Right lung (tissue), 2 donors: ENCODE measurements at regions not wholly inside any gene's neighbourhood (a gene's known extent, or its start where the extent isn't known, plus 50 kb on each side); places are given as distances from the start of the nearest gene placed in this dataset.
A peak's percentile ranks its signal among the peaks of the same experiment; 100 is the strongest.

Experiments used
- DNase-seq, 2 donors: peaks; one replicate each; pipeline ENCODE4 v3.0.0-alpha.2; 2013

DNA sequence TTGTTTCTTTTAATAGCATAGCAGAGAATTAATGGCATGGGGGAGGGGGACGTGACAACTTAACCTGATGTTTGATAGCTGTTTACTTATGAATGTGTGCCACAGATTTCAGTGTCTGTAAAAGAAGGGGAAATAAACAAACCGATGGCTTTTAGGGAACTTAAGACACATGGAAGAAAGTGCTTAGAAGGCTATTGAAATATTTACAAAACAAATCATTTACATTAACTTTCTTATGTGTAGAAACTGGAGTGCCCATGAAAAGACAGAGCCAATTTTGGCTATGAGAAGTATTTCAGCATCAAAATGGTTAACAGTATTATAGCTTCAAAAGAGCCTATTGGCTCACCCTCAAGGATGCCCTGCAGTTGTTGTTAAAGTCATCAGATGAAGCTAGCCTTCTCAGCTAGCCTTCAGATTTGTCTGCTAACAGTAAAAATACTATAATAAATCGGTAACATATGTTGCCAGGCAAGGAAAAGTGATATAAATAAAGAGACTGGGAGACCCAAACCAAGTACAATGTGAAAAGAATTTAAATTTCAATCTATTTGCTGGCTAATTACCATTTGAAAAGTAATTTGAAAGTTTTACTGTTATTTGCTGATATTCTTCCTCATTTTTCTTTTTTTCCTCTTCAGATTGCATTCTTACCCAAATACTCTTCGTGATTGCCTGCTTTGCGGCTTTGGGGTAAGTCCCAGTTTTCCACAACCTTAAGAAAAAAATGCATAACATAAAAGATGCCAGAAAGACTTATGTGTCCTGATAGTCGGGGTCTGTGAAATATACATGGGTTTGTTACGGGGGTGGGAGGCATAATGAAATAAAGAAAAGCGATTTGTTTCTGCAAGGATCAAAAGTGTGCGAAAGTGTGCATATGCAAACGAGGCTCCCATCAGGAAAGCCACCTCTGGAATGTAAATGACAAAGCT lies 256.4 kb downstream of the MEIS1 start:
- DNase-seq: peak; percentile 65 to 71

DNA sequence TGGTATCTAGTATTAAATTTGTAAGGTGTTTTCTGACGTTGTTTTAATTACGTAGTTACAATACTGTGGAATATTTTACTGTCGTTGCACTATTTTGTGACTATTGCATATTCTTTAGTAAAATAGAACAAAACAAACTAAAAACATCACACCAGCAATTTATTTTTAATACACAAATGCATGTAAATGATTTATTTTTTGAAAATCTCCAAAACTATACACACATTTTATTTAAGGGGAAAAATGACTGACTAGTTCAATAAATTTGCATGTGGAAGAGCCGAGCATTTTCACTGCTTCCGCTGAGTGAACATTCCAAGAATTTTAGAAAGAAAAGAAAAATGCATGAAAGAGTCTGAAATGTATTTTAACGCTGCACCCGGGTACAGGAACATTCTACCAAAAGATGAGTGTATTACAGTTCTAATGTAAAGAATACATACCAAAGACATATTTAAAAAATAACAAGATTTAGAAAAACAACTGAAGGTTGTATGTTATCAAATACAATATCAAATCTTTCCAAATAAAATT lies 257.7 kb downstream of the MEIS1 start:
- DNase-seq: no peak

DNA sequence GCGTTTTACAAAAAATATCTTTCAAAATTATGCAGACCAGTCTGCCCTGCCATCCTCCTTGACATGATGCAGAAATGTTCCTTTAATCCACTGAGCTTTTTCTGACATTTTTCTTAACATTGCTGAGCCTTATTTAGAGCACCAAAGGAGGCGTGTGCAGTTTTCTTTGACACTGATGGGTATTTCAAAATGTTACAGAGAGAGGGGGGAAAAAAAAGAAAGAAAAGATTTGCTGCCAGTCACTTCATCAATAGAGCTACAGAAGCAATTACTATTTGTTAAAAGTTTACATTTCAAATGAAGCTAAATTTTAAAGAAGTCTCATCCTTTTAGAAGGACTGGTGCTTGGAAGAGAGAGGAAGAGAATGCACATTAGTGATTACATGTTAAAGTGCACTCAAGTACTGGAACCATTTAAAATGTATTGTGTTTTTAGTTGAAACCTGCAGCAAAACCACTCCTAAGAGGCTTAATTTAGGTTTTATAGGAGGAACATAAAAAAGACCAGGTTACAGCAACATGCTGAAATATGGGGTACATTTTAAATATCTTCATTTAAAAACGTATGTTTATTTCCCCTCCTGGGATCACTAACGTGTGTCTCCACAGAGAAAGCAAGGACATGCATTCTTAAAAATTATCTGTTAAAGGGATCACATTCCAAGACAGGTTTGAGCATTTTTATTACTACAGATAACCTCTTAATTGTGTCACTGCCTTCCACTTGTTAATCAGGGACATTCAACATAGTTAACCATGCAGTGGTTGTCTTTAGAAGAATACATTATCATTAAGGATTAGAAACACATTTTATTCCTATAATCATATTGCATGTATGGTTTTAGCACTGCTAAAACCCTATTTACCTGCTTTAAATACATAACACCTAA lies 258.4 kb downstream of the MEIS1 start:
- DNase-seq: no peak

DNA sequence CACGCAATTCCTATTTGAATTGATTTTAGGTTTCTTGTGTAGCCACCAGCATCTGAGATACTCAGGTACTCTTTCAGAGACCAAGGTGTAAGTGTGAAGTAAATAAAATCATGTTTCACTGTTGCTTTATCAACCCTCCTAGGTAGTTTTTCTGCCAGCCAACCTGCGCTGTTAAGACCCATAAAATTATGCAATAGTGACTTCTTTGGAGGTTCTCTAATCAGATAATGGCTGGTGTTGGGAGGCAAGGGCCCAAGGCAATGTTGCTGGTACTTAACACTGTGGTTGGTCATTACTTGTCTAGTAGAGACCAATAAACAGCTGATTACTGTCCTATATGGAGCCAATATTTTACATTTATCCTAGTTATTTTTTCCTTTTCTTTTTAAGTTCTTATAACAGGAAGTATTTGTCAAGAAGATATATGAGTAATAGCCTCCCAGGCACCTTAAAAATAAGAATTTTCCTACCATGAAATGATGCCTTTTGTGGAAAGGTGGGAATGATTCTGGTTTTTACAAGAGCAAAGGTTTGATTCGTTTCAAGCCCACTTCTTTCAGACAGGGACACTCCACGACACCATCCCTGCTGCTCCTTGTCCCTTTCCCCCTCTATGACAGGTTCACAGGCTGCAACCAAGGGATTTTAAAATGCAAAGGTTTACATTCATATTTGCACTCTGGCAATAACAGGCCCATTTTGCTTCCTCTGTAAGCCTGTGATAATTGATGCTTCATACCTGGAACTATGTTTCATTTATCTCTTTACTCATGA lies 259.3 kb downstream of the MEIS1 start:
- DNase-seq: no peak

DNA sequence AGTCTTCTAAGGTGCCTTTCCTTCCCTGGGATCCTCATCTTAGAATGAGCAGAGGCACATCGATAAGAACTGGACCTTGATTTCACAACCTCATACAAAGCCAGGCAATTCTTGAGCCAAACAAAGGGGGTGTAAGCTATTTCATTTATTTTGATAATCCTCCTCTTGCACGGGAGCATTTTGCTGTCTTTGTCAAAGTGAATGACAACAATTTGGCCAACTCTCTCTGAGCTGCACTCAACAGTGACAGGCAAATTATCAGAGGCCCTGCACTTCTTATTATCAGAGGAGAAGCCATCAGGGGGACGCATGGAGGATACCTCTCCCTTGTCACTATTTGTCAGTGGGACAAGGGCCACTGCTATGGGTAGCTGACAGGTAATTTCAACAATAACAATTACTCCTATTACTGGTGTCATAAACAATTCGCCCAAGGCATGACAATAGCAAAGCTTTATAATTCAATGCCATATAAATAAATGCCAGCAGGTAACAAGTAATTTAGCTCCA lies 260.4 kb downstream of the MEIS1 start:
- DNase-seq: no peak

DNA sequence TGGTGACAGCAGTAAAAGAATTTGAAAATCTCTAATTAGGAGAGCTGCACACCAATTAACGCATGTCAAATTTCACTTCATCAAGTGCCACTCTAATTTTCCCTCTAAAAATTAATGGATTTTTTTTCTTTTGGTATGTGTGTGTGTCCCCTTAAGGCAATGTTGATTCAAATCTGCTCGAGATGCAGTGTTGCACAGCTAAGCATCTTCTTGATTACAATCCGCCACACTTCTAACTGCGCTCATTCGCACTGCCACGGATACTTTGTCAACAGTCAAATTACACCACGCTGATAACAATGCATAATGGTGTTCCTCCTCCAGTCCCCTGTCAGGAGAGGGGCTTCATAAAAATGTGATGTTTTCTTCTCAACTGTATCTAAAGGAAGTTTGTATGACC lies 261.4 kb downstream of the MEIS1 start:
- DNase-seq: no peak

DNA sequence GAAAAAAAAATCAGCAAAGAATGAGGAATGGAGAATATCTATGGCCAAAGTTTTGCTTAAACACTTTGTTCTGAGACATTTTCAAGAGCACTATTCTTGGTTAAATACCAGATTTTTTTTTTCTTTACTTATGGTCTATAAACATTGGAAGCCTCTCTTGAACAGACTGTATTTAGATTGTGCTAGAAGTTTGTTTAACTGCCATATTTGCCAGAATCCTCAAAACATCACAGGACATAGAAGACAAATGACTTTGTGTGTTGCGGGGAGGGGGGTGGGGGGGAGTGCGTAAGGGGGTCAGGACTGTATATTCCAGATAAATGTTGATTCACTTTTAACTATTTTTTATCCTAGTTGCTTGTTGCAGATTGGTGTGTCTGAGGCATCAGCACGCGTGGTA lies 262.0 kb downstream of the MEIS1 start:
- DNase-seq: peak; percentile 67 to 78

DNA sequence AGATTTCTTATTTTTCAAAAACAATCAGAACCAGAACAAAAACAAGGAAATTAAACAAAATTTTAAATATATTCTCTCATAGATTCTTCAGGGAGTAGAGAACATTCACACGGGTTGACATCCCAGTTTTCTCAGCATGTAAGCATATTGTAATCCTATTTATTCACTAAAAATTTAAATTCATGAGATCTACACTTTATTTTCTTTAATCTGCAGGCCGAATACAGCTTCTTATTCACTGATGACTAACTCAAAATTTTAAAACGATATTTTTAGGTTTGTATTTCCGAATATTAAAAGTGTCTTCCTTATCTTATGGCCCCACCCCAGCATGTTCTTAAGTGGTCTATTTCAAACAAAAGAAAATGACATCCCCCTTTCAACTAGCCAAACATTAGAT lies 262.4 kb downstream of the MEIS1 start:
- DNase-seq: no peak

DNA sequence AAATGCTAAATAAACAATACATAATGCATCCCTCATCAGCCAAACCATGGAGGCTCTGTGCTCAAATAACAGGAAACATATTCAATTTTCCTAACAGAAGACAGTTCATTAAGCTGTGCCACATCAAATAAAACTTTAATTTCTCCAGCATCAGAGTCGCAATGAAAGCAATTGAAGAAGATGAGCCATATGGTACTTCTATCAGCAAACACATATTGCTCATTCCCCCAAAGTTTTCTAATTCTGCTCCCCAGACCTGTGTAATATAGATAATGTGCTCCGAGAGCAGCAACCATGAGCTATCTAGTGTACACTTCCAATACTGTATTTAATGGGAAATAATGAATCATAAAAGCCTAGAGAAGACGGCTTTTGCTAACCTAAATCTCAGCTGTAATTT lies 263.2 kb downstream of the MEIS1 start:
- DNase-seq: no peak

DNA sequence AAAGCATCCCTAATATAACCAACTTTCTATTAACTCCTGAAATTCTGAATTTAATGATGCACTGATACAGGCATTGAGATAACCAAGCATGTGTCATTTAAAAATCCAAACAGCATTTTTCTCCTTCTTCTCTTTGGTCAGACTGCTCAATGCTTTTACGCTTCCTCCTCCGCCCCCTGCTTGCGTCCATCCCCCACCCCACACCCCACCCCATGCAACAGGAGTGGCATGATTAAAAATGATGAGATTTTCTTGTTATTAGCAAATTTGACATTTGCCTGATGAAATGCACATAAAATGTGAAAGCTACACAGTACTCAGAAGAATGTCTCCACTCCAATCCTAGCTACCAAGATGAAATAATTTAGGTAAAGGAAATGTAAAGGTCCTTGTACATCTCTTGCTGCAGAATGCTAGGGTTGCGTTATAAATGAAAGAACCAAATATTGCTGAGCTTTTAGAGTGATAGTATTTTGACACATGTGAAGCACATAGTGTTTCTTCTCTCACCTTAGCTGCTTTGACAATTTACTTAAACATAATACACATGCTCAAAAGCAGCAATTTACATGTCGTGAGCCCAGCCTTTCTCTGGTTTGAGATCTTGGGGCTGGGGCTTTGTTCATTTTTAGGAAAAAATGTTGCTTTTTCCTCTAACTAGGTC lies 263.8 kb downstream of the MEIS1 start:
- no peak for DNase-seq

DNA sequence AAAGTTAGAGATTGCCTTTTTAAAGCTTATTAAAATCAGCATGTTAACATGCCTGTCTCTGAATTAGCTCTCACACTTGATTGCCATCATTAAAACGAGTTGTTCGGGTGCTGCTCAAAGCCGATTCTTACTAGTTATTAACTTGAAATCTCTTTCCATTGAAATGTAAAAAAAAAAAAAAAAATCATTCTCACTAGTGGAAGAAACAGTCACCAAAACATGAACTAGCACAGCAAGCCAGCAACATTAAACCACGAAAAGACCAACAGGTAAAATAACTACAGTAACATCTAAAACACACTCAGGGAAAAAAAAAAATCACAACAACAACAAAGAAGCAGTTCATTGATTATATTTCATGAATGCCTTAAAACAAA lies 264.5 kb downstream of the MEIS1 start:
- DNase-seq: no peak

DNA sequence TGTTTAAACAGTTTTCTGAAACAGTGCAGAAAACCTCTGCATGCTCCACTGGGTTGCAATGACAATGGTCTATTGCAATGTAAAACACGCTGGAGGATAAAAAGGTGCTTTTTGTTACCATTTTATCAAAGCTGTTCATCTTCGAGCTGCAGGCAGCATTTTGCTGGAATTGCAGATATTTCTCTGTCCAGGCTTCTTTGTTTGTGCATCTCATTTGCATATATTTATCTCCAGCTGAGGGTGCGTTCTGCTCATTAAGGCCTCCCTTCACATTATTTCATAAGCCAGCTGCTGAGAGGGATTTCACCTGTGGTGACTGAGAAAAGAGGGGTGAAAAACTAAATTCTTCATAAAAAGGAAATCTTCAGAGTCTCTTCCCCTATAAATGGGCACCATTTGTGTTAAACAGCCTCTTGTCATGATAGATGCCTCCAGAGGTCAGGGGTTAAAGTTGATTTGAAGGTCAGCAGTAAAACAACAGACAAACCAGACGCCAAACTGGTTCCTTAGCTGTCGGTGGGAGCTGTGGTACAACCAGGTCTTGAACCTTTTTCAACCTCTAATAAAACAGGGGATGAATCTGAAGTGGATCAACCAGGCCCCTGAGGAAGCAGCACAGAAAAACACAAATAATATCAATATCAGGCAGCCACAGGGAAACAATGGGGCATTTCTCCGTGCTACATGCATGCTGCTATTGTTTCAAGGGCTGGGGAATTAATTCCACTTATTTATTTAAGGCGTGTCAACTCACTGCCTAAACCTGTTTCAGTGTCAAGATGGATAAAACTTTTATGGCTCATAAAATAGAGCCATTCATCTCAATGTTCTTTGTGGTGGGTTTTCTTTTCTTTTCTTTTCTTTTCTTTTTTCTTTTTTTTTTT lies 265.1 kb downstream of the MEIS1 start:
- no peak for DNase-seq

DNA sequence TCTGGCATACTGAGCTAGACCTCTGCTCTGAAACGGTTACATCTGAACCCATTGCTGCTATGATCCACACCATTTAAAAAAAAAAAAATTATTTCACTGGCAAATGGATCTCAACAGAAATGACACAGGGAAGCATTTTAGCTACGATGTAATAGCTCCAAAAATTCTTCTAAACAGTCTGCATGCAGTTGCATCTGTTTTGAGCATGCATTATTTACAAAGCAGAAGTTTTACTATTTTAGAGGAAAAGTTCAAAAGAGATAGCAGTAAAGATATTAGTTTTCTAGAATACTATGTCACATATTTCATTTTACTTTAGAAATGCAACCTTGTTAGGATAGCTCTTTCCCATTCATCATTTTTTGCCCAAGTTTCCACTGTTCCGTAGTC lies 265.7 kb downstream of the MEIS1 start:
- no peak for DNase-seq

DNA sequence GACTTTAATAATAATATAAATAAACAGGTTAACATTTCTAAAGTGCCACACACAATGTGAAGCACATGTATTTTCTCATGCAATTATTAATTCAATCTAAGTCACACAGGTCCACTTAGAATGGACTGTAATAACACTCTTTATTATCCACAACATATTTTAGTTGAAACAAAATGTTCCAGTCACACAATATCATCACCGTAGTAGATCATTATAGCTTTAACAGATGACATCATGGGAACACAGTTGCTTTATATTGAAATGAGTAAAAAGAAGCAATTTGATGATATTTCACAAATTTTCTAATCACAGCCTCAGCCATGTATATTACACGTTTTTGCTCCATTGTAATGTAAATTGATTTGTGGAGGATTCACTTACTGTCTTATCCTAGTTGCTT lies 266.3 kb downstream of the MEIS1 start:
- DNase-seq: no peak

DNA sequence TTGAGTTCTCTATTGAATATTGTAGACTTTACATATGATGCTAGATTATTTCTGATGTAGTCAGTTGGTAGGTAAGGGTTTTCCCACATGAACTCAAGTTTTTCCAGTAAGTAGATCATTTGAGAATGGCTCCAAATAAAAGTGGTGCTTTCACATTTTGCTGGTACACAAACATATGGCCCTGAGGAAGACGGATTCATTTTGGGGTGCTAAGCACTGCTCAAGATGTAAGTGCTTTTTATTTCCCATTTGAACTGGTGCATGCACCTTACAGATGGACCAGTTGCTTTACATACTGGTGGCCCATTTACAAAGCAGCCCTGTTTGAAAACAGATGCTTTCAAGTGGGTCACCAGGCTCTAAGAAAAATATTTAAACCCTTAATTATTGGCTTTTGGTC lies 266.7 kb downstream of the MEIS1 start:
- DNase-seq: no peak

DNA sequence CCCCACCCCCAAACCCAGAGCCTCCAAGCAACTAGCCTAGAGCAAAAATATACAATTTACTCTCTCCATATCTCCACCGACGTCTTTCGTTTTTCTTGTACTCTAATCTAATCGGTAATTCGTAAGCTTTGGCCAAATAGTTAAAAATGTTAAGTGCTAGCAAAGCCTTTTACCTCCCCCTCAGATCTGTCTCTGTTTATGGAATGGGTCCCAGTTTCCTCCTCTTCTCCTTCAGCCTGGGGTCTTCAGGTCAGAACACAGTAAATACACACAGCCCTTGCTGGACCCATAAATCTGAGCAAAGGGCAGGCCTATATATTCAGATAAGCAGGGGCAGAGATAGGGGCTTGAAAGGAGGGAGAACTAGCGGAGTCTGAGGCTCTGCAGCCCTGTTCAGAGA lies 267.4 kb downstream of the MEIS1 start:
- DNase-seq: no peak

DNA sequence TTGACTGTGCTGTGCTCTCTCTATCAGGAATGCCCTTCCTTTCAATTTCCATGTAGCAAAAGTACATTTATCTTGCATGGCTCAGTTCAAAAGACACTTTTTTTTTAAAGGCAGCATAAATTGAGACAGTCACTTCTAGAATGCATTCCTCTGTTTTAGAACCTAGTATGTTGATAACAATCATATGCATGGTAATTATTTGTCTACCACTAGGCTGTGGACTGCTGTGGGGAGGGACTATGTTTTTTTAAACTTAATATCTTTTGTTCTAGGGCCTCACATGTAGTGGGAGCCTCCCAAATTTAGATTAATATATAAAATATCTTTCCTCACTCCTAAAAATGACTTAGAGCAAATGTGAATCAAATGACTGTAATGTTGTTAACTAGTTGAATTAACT lies 269.9 kb downstream of the MEIS1 start:
- no peak for DNase-seq

DNA sequence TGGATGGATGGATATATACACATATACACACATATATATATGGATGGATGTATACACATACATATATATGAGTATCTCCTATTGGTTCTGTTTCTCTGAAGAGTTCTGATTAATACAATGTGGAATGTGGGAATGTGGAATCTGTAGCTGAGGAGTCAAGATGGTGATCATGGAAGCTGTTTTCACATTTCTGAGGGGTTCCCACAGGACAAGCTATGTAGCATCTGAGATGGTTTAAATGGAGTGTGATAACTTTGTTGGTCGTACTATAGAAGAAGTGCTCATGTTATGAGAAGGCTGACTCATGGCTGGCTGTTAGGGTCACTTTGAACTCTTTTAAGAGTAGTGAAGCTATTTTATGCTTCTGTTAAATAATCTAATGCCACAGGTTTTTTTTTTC lies 279.7 kb downstream of the MEIS1 start:
- DNase-seq: no peak

DNA sequence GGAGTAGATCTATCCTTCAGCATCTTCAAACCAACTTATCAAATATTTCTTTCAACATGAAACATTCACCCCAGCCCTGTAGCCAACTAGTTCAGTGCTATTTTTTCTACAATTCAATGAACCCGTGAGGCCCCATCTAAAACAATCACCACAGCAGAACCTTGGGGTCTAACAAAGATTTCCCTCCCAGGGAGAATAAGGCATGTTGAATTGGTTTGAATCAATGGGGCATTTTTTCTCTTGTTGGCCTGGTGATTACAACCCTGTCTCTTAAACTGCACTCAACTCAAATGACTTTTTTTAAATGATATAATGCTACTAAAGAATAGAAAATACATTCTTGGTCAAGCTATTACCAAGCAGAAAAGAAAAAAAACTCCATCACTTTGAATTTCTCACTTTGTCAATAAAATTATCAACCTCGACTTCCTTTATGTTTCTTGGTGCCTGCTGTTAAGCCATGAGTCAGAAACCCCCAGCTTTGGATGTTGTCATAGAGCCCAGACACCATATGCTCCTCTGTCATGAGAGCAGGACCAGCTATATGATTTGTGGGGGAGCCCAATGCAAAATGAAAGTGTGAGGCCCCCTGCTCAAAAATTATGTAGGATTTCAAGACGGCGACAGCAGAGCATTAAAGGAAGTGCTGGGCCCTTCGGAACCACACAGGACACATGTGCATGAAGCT lies 282.4 kb downstream of the MEIS1 start:
- DNase-seq: no peak
